Renal cortical epithelial cell (primary cell): ENCODE measurements at regions not wholly inside any gene's neighbourhood (a gene's known extent, or its start where the extent isn't known, plus 50 kb on each side); places are given as distances from the start of the nearest gene placed in this dataset.

Experiments
- DNase-seq: peaks from one replicate; pipeline ENCODE4 v3.0.0-alpha.2; 2011; ENCODE audit warnings: low read depth

DNA sequence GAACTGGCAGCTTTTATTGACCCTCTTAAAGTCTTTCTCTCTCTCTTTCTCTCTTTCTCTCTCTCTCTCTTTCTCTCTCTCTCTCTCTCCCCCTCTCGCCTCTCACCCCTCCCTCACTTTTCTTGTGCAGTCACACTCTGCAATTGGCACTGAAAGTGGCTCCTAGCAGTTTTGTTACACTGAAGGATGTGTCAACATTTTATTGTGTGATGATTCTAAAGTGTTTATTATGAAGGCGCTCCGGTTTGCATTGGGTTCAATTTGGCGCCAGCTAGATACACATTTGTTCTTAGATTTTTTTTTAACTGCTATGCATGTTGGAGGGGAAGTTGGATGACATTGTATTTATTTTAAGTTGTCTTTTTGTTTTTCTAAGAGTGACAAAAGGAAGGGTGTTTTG is 64.0 kb upstream of the CHRM3 start:
- DNase-seq, result no peak

DNA sequence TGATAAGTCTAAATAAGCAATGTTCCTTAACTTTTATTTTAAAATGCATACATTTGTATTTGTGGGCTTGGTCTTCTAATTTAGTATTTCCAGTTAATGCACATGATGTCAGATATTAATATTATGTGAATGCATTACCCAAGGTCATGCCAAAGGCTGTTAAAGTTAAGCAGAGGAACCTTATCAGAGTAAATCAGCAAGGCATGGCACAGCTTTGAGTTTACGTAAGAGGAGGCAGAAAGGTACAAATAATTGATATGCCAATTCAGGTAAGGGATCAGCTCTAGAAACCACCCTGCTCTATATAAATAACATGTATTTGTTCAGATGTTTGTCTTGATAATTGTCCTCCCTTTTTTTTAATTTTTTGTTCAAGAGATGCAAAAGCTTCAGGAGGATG is 64.5 kb upstream of the CHRM3 start:
- no peak for DNase-seq

DNA sequence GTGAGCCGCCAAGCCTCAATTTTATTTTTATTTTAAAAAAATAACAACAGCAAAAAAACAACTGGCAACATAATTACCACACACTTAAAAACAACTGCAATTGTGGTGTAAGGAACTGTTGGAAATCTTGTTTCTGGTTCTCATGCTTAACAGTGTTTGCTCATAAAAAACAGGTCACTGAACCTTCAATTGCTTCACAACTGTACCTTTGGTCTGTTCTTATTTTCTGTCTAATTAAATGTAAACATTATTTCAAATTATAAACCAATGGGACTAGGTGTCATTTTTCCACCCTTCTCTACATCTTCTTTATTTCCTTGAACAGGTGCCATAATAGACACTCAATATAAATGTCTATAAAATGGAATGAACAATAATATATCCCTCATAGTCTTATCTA is 68.4 kb upstream of the CHRM3 start:
- no peak for DNase-seq

DNA sequence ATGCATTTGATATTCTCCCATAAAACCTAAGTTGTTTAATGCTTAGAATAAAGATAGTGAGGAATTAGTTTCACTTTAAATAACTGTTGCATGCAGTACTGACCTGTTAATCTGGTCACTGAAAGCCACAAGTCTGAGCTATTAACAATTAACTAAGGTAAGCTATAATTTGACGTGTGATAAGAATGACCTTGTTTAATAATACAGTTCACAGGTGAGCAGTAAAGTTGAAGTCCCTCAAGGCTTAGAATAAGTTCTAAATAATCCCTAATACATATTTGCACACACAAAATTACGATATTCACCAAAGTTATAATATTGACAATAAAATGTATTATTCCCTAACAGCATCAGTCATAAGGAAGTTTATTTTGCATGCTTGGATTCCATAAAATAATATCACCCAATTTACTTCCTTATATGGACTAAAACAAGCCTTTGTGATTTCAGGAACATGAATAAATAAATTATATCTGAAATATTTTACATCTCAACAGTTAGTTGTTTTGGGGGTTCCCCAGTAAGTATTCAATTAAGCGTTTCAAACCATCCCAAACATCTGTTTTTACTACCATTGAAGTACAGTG is 70.6 kb upstream of the CHRM3 start:
- peak; percentile 68 for DNase-seq

DNA sequence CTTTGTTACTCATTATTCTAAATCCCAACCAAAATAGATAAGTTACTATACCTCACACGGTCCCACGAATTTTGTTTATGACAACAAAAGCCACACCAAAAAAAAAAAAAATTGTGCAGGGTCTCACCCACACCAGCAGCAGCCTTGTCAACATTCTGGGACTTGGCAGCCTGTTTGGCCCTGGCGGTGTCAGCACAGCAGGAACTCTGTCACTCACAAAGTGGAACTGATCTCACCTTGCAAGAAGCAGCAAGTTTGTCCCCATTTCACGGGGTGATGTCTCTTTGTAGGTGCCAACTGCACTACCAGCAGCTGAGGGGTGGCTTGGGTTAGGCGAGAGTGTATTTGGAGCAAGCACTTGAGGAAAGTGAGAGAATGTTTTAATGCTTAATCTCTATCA is 75.0 kb upstream of the CHRM3 start:
- DNase-seq, result no peak

DNA sequence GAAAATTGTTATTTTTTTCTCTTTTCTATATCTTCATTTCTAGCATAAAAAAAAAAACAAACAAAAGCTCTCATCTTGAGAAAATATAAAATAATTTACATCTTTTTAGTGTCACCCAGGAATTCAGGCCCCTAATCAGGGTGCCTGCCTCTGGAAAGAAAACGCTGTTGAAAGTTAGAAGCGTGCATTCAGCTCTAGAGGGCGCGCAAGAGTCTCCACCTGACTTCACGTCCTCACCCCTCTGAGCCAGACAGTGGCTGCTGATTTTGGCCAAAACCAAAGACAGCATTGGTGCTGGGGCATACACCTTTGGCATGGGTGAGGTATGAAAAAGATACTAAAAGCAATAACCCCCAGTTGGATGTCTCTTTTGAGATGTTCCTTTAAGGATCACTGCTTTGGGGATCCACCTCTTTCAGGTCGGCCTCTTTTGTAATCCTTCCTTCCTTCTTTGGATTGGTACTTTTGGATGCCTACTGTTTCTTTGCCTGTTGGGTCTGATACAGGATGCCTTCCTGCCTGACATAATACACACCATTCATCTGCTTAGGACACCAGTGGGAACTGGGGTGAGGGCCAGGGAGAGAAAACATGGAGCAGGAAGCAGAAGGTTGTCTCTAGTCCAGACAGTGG is 77.6 kb upstream of the CHRM3 start:
- DNase-seq, result no peak

DNA sequence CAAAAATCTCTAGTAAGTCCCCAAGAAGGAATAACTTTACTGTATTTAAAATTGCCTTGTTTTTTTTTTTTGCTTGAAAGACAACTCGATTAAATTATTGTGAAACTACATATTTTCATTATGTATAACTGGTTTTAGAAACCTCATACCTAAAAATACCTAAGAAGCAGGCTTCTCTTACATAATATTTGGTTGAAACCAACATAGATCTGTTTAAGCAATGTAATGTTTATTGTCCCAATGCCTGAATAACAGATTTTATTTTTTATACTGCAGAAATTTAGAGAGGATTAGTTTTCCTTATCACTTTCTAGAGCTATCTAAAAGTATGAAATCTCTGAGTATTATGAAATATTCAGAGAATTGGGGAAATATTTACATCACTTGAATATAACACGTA is 78.5 kb upstream of the CHRM3 start:
- DNase-seq, result no peak

DNA sequence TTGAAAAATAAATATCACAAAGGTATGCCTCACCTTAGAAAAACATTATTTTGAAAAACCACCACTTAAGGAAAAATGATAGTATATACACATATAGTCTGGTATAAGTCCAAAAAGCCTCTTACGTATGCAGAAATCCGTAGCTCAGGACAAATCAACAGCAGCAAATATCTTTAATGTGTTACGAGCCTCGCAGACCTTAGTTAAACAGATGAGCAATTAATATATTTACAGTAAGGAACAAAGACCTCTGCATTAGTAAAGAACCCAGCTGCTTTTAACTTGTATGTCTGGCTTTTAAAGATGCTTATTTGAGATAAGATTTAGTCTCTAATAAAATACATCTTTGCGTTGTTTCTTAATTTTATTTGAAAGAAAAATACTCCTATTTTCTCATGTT is 79.9 kb upstream of the CHRM3 start:
- no peak for DNase-seq

DNA sequence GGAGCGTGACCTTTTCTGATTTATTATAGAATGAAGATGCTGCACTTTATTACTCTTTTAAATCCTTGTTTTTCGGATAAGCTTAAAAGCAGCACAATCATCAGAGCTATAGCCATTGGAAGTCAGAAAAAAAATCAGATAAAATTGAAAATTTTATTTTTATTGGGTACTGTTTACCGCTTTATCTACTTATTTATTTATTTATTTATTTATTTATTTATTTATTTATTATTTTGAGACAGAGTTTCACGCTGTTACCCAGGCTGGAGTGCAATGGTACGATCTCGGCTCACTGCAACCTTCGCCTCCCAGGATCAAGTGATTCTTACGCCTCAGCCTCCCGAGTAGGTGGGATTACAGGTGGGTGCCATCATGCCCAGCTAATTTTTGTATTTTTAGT is 83.1 kb upstream of the CHRM3 start:
- no peak for DNase-seq

DNA sequence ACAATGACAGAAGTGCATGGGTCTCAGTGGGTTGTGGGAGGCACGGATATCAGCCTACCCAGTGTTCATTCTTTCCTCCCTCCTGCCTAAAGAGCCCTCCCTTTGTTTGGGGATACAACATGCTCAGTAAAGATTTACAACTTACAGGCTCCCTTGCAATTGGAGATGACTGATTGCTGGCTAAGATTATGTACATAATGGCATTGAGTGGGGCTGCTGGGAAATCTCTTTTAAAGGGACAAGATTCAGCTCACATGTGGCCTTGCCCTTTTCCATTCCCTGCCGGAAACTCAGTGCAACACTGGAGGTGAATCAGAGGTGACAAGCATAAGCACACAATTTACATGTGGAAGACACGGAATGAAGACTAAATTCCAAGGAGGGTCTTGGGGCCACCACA is 83.7 kb upstream of the CHRM3 start:
- no peak for DNase-seq

DNA sequence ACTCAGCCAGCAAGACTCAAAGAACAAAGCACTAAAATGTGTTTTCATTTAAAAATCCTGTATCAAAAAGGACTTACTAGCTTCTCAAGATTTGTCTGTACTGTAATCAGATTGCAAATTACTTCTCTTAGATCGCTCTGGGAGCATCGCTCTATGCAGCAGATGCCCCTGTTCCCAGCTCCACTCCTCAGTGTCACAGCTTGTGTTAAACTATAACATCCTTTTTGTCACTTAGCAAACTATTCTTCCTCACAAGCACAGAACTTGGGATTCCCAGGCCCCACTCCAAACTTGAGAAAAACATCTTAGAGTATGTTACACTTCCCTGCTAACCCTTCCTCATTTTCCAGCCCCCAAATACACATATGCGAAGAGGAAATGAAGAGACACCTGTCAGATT is 85.1 kb upstream of the CHRM3 start:
- DNase-seq, result no peak

DNA sequence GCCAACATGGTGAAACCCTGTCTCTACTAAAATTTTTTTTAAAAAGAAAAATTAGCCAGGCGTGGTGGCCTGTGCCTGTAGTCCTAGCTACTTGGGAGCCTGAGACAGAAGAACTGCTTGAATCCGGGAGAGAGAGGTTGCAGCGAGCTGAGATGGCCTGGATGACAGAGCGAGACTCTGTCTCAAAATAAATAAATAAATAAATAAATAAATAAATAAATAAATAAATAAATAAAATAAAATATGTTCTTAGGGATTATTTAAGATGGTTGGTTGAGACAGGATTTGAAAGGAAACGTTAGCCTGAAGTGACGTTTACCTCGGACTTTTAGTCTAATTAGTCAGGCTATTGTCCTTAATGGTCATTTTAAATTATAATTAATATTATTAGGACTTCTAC is 88.5 kb upstream of the CHRM3 start:
- DNase-seq, result no peak

DNA sequence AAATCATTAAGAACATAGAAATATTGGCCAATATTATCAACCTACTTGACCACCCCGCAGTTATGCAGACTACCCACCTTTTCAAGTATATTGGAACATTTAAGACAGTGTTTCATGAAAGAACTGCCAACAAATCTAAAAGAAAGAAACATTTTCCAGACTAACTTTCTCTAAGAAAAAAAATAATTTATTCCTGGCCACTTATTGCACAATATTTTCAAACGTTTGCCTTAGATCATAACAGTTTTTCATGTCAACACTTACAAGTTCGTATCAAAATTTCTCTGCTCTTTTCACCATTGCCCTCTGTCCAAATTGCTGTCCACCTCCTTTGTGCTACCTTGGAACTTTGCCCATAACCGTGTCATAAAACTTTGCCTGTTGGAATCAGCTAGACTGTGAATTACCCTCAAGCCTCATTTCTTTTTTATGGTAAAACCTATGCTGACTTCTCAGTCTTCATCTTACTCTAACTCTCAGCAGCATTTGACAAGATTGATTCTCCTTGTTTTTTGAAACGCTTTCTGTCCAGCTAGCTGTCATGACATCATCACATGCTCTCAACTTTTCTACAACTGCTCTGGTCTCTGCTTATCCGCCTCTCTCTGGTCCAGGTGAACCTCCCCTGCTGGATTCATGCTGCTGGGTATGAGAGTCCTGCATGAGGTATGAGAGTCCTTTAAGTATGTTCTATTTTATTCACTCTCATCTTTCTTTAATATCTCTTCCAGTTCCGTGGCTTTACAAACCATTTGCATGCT is 92.8 kb upstream of the CHRM3 start:
- no peak for DNase-seq

DNA sequence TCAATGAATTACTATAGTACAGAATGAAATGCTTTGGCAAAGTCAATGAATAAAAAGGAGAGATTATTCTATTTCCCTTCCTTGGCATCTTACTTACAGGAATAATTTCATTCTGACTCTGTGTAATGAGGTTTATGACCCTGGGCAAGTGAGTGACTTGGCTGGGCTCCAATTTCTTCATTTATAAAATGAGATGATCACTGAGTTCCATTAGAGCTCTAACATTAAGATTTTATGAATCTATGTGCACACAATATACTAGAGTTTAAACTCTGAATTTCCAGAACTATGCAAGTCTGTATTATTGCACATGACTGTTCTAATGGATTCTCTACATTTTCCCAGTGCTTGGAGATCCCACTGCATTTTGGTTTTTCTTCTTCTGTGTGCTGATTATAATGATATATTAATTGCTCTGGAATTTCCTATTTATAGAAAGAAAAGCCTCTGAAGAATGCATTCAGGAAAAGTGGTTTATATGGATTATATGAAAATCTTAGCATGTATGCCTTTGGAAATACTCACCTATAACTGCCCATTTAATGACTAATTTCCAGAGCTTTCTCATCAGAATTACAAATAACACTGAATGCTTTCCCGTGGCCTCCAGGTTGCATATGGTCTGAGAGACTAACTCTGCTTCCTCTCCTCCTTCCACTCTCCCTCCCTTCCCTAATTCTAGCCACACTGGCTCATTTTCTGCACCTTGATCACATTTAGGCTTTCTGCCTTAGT is 97.4 kb upstream of the CHRM3 start:
- DNase-seq, result peak; percentile 5

DNA sequence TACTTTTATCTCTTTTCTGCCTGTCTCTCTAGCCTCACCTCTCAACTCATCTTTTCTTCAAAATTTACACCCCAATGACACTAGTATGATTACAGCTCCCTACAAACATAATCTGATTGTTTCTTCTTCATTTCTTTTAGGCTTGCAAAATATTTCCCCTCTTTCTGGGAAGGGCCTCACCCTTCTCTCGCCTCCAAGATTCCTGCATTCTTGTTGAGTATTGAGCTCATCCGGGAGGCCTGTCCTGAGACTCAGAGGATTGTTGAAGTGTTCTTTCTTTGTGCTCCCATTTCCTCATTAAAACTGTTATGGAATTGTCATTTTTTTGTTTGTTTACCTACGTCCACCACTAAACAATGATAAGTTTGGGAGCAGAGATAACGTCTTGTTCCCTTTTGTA is 99.1 kb upstream of the CHRM3 start:
- DNase-seq, result no peak

DNA sequence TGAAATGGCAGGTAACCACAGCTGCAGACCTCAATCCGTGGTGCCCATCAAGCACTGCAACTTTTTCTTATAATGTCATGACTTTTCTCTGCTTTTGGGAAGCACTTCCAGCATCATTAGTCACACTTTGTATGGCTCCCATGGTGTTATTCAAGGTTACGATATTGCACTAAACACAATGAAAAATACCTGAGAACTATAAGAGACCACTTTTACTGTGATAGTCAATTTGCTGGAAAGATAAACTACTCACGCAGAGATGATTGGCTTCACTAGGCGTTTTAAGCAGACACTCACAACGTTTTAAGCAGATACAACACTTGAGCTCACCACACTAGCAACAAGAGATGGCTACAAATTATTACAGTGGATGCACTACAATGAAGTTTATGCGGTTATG is 103.2 kb upstream of the CHRM3 start:
- no peak for DNase-seq

DNA sequence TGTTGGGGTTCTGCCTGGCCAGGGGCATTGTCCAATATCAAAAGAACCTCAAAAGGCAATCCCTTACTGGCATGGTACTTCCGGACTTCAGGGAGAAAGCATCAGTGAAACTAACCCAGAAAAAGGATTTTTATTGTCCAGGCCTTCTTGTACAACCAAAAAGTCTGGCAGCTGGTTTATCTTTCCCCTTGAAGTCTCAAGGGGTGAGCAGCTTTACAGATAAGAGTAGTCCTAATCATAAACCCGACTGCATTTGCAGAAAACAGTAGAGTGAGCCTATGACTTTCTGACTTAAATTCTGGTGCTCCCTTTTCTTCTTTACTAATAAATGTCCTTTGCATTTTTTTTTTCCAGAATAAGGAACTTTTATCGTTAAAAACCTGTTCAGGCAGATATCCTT is 104.0 kb upstream of the CHRM3 start:
- no peak for DNase-seq

DNA sequence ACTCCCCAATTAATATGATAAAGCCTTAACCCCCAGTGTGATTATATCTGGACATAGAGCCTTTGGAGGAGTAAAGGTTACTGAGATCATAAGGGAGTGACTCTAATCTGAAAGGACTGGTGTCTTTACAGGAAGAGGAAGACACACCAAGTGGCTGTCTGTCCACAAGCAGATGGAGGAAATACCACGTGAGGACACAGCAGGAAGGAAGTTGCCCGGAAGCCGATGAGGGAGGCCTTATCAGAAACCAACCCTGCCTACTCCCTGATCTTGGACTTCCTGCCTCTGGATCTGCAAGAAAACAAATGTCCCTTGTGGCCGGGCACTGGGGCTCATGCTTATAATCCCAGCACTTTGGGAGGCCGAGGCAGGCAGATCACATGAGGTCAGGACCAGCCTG is 110.3 kb upstream of the CHRM3 start:
- DNase-seq, result no peak

DNA sequence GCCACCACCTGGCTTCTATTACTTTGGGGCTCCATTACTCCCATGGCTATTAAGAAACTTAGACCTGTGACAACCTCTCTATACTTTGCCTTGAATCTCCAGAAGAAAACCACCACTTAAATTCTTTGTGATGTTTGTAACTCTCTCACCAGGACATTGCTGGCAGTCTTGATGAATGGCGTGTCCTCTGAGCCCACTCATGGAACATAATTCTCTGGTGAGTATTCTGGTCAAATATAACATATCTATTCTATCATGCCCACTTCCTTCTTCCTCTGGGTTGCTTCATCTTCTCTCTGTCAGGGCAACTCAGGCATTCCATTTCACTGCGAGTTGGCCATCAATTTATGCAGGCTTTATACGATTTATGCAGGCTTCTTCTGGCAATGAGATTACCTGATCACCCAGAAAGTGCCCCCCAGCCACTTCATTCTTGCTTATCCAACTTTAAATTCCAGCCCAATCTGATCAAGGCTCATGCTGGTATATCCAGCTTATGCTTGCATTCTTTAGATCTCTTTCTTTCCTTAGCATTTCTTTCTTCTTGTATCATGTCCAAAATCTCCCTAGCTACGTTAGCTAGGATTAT is 112.0 kb upstream of the CHRM3 start:
- DNase-seq, result no peak

DNA sequence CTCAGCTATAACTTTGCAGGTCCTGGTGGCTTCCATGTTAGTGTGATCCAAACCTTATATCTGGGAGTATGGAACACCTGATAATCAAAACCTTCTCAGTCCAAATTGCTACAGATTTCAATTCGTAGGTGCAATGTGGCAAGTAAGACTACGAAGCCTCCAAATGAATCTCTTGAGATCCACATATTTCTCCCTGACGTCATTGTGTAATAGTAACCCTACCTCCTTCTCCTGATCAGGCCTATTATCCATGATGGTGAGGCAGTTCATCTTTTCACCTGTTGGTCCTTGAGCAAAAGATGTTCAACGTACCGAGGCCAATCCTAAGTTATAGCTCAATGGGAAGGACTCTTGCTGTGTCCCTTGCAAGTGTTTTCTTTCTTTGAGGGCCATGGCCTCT is 115.9 kb upstream of the CHRM3 start:
- no peak for DNase-seq

DNA sequence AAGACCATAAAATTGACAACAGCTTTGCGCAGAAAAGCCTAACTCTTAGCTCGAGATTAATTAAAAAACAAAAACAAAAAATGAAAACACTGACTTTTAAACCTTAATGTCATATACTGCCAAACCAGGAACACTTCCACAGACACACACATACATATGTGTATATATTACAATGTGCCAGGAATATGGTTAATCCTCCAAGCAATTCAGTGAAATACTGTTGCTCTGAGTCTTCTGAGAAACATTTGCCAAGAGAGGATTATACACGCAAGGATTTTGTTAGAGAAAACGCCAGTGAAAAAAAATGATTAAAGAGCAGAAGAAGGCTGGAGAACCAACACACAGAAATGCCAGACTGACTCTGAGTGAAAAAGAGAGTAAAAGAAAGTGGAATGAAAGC is 116.7 kb upstream of the CHRM3 start:
- DNase-seq, result no peak

DNA sequence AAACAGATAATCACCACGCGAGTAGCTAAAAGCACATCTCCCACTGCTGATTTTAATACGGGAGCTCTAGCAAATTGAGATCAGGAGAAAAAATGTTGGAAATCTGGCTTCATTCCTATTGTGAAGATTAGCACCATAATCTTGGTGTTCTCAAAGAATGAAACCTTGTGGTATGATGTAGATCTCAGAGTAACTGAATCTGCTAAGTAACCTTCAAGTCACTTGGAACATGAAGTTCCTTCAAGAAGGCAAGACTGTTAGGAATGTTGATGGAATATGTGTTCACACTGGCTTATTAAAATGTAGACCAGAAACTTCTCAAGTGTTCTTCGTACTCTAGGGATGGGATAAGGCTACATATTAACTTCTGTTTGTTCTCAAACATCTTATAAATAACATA is 117.4 kb upstream of the CHRM3 start:
- no peak for DNase-seq

DNA sequence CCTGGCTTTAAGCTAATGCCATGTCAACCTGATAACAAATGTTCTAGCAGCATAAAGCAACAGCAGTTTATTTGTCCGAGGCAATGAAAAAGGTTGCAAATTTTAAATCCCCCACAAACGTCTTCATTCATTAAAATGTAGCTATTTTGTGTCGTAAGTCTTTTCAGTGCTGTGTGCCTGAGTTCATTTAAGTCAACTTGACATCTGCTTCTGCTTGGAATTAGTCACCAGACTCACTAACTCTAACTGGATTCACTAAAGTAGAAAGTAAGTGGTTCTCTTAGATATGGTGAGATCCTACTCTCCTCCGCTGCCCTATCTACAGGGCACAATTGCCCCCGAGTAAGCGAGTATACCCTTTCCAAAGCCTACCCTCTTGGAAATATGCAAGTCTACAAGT is 118.4 kb upstream of the CHRM3 start:
- DNase-seq, result no peak
